HG03457 (cell line): ENCODE measurements at regions not wholly inside any gene's neighbourhood (a gene's known extent, or its start where the extent isn't known, plus 50 kb on each side); places are given as distances from the start of the nearest gene placed in this dataset.
"Not testable (repeated sequence)": the region's sequence is repeated elsewhere in the genome, so short reads cannot be mapped to it uniquely, and the experiment has no call there.

Source experiments
- ATAC-seq: cut with Tn5 transposase; IDR thresholded peaks from one replicate; pipeline ENCODE4 v1.9.1; 2021; ENCODE audit warnings: moderate number of reproducible peaks; ENCODE audit not compliant: unreplicated experiment

DNA sequence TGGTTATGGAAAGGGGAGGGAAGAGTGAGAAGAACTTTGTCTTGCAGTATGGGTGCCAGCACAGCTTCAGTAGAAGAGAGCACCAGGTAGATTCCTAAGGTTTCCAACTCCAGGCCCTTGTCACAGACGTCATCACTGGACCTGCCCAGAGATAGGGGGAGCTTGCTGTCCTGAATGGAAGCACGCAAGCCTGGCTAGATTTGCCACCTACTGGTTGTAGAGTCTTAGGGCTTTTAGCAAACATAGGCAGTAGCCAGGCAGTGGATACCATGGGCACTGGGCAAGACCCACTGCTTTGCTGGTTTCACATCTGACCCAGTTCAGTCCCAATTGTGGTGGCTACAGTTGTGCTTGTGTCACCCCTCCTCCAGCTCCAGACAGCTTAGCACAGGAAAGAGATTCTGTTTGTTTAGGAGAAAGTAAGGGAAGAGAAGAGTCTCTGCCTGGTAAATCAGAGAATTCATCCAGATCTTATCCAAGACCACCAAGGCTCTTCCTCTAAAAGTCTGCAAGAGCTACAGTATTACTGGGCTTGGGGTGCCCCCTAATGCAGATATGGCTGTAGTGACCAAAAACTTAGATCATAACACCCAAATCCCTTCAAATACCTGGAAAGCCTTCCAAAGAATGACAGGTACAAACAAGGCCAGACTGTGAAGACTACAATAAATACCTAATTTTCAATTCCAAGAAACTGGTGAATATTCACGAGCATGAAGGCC, 158.9 kb downstream of the HINT1 start:
- no peak for ATAC-seq

DNA sequence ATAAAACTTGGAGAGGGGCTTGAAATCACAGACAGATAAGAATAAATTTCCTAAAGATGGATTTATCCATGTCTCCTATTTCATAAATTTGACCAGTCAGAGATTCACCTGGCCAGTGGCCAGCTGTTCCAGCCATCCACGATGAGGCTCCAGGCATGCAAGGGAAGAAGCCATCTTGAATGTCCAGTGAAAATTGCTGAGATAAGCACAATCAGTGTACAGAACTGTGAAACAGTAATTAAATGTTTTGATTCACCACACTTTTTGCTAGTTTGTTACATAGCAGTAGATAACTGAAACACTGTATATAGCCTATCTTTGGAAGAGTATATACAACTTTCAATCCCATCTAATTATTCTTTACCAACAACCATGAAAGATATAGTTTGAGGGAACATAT, 163.5 kb downstream of the HINT1 start:
- ATAC-seq = no peak

DNA sequence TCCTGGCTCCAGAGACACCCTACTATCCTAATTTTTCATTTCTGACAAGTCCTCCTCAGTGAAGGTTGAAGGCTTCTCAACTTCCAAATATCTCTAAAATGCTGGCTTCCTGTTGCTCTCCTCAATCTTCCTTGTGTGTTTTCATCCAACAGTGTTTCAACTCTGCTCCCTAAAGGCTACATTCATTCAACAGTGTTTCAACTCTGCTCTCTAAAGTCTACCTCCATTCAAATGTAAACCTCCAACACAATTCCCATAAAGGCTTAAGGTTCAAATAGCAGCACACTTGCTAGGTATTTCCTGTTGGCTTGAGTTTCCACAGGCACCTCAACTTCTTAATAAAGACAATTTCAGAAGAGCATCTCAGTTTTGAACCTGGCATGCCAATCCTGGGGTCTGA, 164.8 kb downstream of the HINT1 start:
- ATAC-seq = no peak

DNA sequence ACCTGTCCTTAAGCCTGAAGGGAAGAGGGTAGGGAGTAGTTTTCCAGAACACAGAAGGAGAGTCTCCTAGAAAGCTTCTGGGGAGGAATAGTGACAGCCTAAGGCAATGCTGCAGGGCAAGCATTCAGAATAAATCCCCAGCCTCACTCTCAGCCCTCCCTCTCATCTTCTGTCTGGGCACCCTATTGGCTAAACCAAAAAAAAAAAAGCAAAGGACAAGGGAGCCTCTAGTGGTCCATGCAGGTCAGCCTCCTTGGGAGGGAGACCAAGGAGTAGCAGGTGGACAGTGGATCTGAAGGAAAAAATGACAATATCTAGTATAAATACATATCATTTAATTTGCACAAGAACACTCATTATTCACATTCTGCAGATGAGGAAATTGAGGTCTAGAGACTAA, 168.3 kb downstream of the HINT1 start:
- ATAC-seq = not testable (repeated sequence)

DNA sequence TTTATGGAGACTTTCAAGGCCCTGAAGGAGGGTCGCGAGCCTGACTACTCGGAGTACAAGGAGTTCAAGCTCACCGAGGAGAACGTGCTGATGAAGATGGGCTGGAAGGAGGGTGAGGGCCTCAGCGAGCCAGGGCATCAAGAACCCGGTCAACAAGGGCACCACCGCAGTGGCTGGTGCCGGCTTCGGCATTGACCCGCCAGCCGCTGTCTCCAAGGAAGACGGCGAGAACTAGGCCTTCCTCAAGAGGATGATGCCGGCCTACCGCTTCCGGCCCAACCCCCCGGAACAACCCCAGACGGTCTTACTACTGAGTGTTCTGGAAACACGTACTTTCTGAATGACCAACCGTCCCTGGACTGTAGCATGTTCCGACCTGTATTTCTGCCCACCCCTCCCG, 169.2 kb downstream of the HINT1 start:
- ATAC-seq = no peak

DNA sequence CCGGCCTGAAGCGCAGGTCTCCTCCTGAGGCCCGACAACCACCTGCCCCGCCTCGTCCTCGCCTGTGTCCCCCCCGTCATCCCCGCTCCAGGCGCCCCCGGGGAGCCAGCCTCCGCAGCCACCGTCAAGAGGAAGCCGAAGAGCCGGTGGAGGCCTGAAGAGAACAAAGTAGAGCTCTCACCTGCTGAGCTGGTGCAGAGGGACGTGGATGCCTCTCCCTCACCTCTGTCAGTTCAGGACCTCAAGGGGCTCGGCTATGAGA, 169.9 kb downstream of the HINT1 start:
- ATAC-seq = no peak

DNA sequence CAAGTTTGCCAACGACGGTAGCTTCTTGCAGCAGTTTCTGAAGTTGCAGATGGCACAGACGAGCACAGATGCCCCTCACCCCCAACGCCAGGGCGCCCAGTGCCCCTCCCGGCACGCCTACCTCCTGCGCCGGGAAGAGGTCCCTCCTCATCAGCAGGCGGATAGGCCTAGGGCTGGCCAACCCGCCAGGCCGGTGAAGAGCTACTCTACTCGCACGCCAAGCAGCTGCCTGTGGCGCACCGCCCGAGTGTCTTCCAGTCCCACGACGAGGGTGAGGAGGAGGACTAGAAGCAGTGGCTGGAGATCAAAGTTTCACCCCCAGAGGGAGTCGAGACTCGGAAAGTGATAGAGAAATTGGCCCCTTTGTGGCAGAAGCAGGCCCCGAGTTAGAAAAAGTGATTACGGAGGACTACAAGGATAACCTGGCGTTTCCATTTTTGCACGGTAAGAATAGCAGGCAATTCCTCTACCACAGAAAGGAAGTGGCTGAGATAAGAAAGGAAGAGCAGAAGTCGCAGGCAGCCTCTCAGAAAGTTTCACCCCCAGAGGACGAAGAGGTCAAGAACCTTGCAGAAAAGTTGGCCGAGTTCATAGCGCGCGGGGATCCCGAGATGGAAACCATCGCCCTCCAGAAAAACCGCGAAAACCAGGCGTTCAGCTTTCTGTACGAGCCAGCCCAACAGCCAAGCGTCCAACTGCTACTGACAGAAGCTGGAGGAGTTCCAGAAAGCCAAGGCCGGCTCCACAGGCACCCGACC, 170.4 kb downstream of the HINT1 start:
- no peak for ATAC-seq

DNA sequence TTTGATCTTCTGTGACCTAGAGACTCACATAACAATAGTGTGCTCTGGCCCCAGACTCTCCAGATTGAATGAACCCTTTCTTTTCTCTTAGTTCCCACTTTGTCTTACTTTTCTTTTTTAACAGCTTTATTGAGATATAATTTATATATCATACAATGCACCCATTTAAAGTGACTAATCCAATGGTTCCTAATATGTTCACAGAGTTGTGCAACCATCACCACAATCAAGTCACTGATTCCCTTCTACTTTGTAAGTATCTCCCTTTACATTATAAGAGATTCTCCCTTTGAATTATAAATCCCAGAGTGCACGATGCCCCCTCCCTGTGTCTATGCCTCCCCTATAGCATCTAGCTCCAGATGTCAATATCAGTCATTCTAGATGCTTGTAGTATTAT, 172.4 kb downstream of the HINT1 start:
- ATAC-seq = no peak

DNA sequence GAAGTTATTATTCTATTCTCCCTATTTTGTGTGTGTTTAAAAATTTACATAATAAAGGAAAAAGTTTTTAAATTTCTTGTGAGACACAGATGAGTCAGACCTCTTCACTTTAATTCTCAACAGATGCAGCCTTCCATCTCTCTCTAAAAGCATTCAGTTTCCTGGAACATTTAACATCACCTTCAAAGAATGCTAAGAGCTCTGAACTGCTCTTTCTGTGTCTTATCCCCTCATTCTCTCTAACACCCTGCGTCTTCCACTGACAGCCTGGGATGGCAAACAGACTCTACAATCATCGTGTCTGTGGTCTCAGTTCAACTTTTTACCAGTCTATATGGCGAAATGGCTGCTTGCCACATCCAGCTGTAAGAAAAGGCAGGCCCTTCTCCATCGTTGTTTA, 173.0 kb downstream of the HINT1 start:
- no peak for ATAC-seq

DNA sequence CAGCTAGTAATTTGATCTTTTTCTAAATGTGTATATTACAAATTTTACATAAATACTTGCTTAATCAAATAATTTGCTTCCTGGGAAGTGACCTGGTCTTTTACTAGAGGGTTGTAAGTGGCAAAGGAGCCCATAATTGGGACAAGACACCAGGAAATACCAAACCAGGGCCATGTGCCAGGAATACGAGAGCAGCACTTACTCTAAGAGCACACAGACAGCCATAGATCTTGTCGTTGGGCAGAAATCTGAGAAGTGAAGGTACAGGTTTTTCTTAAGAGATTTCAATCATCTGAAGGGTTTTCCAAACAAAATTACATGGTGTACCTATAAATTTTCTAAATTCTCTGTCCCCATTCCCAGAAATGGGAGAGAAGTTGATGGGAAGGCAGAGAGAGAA, 179.3 kb downstream of the HINT1 start:
- no peak for ATAC-seq

DNA sequence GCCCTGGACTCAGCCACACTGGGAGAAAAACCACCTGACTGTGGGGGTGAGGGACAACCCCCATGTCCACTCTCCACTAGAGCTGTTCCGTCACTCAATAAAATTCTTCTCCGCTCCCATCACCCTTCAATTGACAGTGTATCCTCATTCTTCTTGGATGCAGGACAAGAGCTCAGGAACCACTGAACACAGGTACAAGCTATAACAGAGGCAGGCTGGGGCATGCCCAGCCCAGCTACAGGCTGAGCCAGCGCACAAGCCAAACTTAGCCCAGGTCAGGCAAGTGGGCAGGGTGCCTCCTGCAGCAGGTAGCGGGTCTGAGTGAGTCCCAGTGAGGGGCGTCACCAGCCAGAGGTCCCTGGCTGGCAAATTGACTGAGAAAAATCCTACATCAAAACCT, 183.4 kb downstream of the HINT1 start:
- ATAC-seq = no peak

DNA sequence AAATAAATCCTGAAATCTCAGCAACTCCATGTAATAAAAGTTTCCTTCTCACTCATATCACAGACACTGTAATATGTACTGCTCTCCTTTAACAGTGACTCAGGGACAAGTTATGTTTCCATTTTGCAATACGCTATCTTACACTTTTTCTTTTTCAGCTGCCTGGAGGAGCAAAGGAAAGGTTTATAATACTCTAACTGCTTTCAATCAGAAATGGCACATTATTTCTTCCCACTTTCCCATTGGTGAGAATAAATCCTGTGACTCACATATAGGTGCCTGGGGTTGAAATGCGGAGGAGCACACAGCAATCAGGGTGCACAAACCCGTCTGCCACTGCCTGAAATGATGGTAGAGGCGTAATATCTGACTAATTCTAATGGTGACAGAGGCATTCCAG, 186.6 kb downstream of the HINT1 start:
- no peak for ATAC-seq

DNA sequence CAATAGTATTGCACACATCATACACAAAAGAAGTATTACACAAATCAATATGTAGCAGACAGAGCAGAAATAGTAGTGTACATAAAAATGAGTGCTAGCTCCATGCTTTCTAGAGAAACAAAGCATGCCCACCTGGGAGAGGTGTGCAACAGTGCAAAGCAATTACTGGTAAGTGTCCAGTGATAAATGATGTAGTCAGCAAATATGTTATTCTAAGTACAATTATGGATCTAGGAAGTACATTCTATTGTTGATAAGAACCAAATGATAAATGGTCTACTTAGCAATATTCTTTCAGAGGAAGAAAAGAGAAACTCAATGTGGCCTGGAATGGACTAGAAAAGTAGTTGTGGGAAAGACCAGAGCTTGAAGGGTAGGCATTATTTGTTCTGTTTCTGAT, 188.6 kb downstream of the HINT1 start:
- ATAC-seq = no peak

DNA sequence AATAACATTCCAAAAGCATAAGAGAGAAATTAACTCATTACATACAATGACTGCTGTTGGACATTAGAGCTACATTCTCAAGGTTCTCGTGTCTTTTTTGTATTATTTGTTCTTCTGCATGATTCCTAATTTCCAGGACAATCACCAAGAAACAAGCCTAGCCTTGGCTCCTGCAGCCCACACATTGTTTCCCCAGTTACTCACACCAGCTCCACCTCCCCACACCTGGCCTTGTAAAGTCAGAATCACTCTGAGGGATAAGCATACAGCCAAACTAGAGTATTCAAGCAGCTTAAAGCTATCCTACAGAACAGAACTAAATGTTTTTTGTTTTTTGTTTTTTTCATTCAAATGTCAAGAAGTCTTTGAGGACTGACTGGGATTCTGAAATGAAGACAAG, 189.2 kb downstream of the HINT1 start:
- no peak for ATAC-seq

DNA sequence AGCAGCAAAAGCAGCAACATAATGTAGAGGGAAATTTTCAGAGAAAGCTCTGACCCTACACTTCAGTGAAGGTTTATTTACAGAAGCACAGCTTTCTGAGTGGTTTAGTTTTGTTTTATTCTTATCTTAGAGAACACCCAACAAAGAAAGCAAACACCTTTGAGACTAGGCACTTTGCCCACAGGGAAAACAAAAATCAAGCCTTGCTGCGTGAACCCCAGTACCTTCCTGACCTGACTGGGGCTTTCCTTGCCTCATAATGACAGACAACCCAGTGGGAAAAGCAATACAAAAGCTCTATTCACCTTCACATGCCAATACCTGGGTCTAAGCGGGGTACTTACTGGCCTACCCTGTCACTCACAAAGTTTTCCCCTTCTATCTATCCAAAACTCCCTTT, 189.8 kb downstream of the HINT1 start:
- no peak for ATAC-seq

DNA sequence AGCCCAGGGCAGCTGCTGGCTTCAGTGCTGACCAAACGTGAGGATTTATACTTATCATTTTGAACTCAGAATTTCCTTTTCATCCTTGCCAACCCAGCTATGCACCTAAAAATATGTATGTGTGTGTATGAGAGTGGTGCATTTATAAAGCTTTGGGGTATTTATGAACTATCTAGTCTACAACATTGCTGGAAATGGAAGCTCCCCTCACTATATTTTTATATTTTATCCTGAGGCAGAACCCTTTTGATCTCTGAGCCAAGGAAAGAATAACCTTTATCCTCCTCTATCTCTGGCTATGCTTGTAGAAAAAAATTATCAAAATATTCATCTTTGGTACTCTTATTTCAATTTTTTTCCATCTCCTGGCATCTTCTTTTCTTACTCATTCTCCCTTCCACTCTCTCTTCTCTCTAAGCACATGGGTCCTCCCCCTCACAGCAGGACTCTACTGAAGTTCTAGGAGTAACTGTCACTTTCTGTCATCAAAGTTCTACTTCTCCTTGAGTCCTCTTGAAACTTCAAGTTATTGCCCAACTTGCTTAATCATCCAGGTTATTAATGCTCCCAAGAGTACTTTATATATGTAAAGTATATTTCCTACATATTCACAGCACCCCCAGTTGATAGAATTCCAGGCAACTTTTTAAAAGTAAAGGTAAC, 190.9 kb downstream of the HINT1 start:
- no peak for ATAC-seq

DNA sequence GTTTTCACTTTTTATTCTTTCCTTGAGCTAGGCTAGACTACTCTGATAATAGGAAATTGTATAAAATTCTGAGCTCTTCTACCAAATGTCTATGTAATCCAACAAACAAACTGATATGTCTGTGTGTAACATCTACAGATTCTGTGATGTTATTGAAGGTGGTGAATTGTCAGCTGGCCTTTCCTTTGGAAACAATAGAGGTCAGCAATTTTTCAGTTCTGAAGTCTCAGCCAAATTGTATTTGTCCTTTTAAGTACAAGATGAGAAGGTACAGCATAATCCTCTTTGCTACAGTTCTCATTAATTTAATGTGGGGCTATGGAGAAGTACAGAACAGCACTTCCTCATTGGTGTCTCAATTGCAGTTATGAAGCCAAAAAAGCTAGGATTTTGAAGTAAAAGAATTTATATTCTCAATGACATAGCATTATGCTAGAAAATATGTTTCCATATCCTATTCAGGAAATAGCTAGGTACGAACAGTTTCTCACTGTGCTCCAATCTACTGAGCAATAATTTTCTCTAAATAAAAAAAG, 198.0 kb downstream of the HINT1 start:
- ATAC-seq = no peak

DNA sequence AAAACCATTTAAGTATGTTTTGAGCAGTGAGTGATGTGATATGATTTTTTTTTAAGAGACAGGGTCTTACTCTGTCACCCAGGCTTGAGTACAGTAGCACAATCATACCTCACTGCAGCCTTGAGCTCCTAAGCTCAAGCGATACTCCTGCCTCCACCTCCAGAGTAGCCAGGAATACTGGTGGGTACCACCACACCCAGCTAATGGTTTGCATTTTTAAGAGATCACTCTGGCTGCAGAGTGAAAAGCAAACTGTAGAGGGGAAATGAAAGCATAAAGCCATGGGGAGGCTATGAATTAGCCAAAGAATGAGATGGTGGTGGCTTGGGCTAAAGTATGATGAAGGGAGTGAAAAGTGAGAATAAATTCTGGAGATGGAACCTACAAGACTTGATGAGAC, 199.1 kb downstream of the HINT1 start:
- no peak for ATAC-seq

DNA sequence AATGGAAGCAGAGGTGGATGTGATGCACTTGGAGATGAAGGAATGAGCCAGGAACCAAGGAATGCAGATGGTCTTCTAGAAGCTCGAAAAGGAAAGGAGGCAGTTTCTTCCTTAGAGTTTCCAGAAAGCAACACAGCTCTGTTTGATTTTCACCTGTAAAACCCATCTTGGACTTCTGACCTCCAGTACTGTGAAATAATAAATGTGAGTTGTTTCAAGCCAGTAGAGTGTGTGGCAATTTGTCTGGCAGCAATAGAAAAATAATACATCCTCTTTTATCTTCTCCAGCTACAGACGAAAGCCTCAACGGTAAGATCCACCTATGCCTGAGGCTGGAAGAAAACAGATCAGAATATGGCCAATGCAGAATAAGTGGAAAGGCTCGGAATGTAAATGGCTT, 199.7 kb downstream of the HINT1 start:
- no peak for ATAC-seq

DNA sequence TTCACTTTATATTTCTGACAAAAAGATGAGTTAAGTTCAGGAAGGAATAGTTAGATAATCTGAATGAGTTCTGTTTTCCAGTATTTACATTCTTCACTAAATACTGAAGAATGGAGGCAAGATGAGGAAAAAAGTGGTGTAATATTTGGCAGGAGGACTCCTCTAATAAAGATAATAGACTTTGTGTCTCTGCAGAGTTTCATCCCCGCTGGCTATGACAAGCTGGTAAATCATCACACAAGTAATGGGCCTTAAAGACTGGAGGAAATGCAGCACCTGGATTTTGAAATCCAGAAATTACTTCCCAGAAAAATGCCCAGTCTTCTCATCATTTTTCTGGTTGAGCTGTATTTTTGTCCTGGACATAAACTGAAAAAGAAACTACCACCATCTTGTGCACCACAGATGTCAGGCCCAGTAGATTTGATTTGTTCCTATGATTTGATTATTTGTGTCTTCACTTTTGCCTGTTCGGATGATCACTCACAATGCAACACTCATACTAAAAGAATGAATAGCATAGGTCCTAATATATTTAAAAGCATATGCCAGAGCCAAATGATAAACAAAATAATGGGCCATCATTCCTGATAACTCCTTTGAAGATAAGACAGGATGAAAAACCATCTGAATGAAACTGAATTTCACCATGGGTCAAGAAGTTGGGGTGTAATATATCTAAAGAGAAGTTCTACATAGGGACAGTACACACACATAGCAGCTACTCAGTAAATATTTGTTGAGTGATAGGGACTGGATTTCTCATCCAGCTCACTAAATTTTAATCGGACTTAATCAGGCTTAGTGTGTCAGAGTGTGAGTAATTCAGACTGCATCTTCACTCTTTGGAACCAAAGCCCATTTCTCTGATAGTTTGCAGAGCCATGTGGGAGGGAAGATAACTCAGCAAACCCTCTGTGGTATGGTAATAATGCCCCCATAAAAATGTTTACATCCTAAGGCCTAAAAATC, 200.5 kb downstream of the HINT1 start:
- ATAC-seq = no peak

DNA sequence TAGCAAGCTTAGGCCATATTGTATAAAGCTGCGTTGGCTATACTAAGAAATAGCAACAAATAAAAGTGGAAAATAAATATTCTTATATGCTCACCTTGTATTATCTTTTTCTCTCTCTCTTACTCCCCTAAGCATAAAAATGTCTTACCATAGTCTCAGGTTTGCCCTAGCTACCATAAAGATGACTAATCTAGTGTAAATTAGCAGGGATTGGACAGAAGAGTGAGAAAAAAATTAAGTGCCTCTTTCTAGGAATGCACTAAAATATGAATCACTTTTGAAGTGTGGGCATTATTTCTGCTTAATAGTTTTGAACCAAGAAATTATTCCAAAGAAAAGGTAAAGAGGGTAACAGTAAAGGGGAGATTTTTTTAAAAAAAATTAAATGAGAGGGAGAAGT, 201.3 kb downstream of the HINT1 start:
- ATAC-seq = no peak
